ENCODE measurements at regions not wholly inside any gene's neighbourhood (a gene's known extent, or its start where the extent isn't known, plus 50 kb on each side); places are given as distances from the start of the nearest gene placed in this dataset.

GRCh38 chr20:51140671-51141070 is 117.8 kb upstream of the KCNG1 start:
- Histone ChIP-seq H3K4me3 (ENCODE audit: low read depth, low read length) (no peak overlapping the region), H3K27ac (ENCODE audit: low read depth, low read length) (no peak overlapping the region), H3K27me3 (ENCODE audit: control insufficient read depth, insufficient read depth, low read length) (no peaks in the 10 kb centered on the region), H3K4me1 (ENCODE audit: control insufficient read depth, insufficient read depth, low read length) (no peaks in the 10 kb centered on the region), H3K9ac (ENCODE audit: low read depth, low read length) (no peak overlapping the region), H3K9me3 (ENCODE audit: control insufficient read depth, insufficient read depth, low read length) (no peaks in the 10 kb centered on the region), H3K36me3 (ENCODE audit: control insufficient read depth, insufficient read depth, low read length) (no peaks in the 10 kb centered on the region)

GRCh38 chr20:51139891-51140290 is 117.0 kb upstream of the KCNG1 start:
- Histone ChIP-seq H3K4me1 (ENCODE audit: control insufficient read depth, insufficient read depth, low read length) (no peaks in the 10 kb centered on the region), H3K9me3 (ENCODE audit: control insufficient read depth, insufficient read depth, low read length) (no peaks in the 10 kb centered on the region), H3K9ac (ENCODE audit: low read depth, low read length) (no peak overlapping the region), H3K4me3 (ENCODE audit: low read depth, low read length) (no peak overlapping the region), H3K36me3 (ENCODE audit: control insufficient read depth, insufficient read depth, low read length) (no peaks in the 10 kb centered on the region), H3K27ac (ENCODE audit: low read depth, low read length) (no peak overlapping the region), H3K27me3 (ENCODE audit: control insufficient read depth, insufficient read depth, low read length) (no peaks in the 10 kb centered on the region)

- H3K4me3 ChIP-seq (ENCODE audit: low read depth, low read length) = no peak overlapping the region
- H3K36me3 ChIP-seq (ENCODE audit: control insufficient read depth, insufficient read depth, low read length) = no peaks in the 10 kb centered on the region
- no peaks in the 10 kb centered on the region for H3K4me1 ChIP-seq (ENCODE audit: control insufficient read depth, insufficient read depth, low read length)
- no peak overlapping the region for H3K9ac ChIP-seq (ENCODE audit: low read depth, low read length)
- no peaks in the 10 kb centered on the region for H3K9me3 ChIP-seq (ENCODE audit: control insufficient read depth, insufficient read depth, low read length)
- no peaks in the 10 kb centered on the region for H3K27me3 ChIP-seq (ENCODE audit: control insufficient read depth, insufficient read depth, low read length)
- no peak overlapping the region for H3K27ac ChIP-seq (ENCODE audit: low read depth, low read length)
Measured at GRCh38 chr20:51138576-51138975, 115.7 kb upstream of the KCNG1 start.

- Histone ChIP-seq H3K27me3 (ENCODE audit: control insufficient read depth, insufficient read depth, low read length) (no peaks in the 10 kb centered on the region), H3K27ac (ENCODE audit: low read depth, low read length) (no peak overlapping the region), H3K9ac (ENCODE audit: low read depth, low read length) (no peak overlapping the region), H3K36me3 (ENCODE audit: control insufficient read depth, insufficient read depth, low read length) (no peaks in the 10 kb centered on the region), H3K4me1 (ENCODE audit: control insufficient read depth, insufficient read depth, low read length) (no peaks in the 10 kb centered on the region), H3K4me3 (ENCODE audit: low read depth, low read length) (no peak overlapping the region), H3K9me3 (ENCODE audit: control insufficient read depth, insufficient read depth, low read length) (no peaks in the 10 kb centered on the region)
Measured at GRCh38 chr20:51137461-51137860, 114.6 kb upstream of the KCNG1 start.

- Histone ChIP-seq H3K9me3 (ENCODE audit: control insufficient read depth, insufficient read depth, low read length) (no peaks in the 10 kb centered on the region), H3K4me1 (ENCODE audit: control insufficient read depth, insufficient read depth, low read length) (no peaks in the 10 kb centered on the region), H3K27ac (ENCODE audit: low read depth, low read length) (no peak overlapping the region), H3K9ac (ENCODE audit: low read depth, low read length) (no peak overlapping the region), H3K36me3 (ENCODE audit: control insufficient read depth, insufficient read depth, low read length) (no peaks in the 10 kb centered on the region), H3K27me3 (ENCODE audit: control insufficient read depth, insufficient read depth, low read length) (no peaks in the 10 kb centered on the region), H3K4me3 (ENCODE audit: low read depth, low read length) (no peak overlapping the region)
Measured at GRCh38 chr20:51135926-51136715, 113.2 kb upstream of the KCNG1 start.

GRCh38 chr20:51134405-51134804 is 111.5 kb upstream of the KCNG1 start:
- Histone ChIP-seq H3K27me3 (ENCODE audit: control insufficient read depth, insufficient read depth, low read length) (no peaks in the 10 kb centered on the region), H3K4me1 (ENCODE audit: control insufficient read depth, insufficient read depth, low read length) (no peaks in the 10 kb centered on the region), H3K36me3 (ENCODE audit: control insufficient read depth, insufficient read depth, low read length) (no peaks in the 10 kb centered on the region), H3K27ac (ENCODE audit: low read depth, low read length) (no peak overlapping the region), H3K4me3 (ENCODE audit: low read depth, low read length) (no peak overlapping the region), H3K9ac (ENCODE audit: low read depth, low read length) (no peak overlapping the region), H3K9me3 (ENCODE audit: control insufficient read depth, insufficient read depth, low read length) (no peaks in the 10 kb centered on the region)

- H3K27me3 ChIP-seq (ENCODE audit: control insufficient read depth, insufficient read depth, low read length) = no peaks in the 10 kb centered on the region
- no peak overlapping the region for H3K4me3 ChIP-seq (ENCODE audit: low read depth, low read length)
- H3K4me1 ChIP-seq (ENCODE audit: control insufficient read depth, insufficient read depth, low read length) = no peaks in the 10 kb centered on the region
- H3K9me3 ChIP-seq (ENCODE audit: control insufficient read depth, insufficient read depth, low read length) = no peaks in the 10 kb centered on the region
- no peaks in the 10 kb centered on the region for H3K36me3 ChIP-seq (ENCODE audit: control insufficient read depth, insufficient read depth, low read length)
- H3K27ac ChIP-seq (ENCODE audit: low read depth, low read length) = no peak overlapping the region
- H3K9ac ChIP-seq (ENCODE audit: low read depth, low read length) = no peak overlapping the region
Measured at GRCh38 chr20:51132279-51132678, 109.4 kb upstream of the KCNG1 start.

- Histone ChIP-seq H3K9ac (ENCODE audit: low read depth, low read length) (no peak overlapping the region), H3K36me3 (ENCODE audit: control insufficient read depth, insufficient read depth, low read length) (no peaks in the 10 kb centered on the region), H3K27me3 (ENCODE audit: control insufficient read depth, insufficient read depth, low read length) (no peaks in the 10 kb centered on the region), H3K9me3 (ENCODE audit: control insufficient read depth, insufficient read depth, low read length) (no peaks in the 10 kb centered on the region), H3K27ac (ENCODE audit: low read depth, low read length) (no peak overlapping the region), H3K4me1 (ENCODE audit: control insufficient read depth, insufficient read depth, low read length) (no peaks in the 10 kb centered on the region), H3K4me3 (ENCODE audit: low read depth, low read length) (no peak overlapping the region)
Measured at GRCh38 chr20:51131811-51132210, 108.9 kb upstream of the KCNG1 start.

GRCh38 chr20:51129147-51129776 is 106.4 kb upstream of the KCNG1 start:
- Histone ChIP-seq H3K9me3 (ENCODE audit: control insufficient read depth, insufficient read depth, low read length) (no peaks in the 10 kb centered on the region), H3K4me1 (ENCODE audit: control insufficient read depth, insufficient read depth, low read length) (no peaks in the 10 kb centered on the region), H3K36me3 (ENCODE audit: control insufficient read depth, insufficient read depth, low read length) (no peaks in the 10 kb centered on the region), H3K27ac (ENCODE audit: low read depth, low read length) (no peak overlapping the region), H3K4me3 (ENCODE audit: low read depth, low read length) (no peak overlapping the region), H3K27me3 (ENCODE audit: control insufficient read depth, insufficient read depth, low read length) (no peaks in the 10 kb centered on the region), H3K9ac (ENCODE audit: low read depth, low read length) (no peak overlapping the region)

- Histone ChIP-seq H3K9me3 (ENCODE audit: control insufficient read depth, insufficient read depth, low read length) (no peaks in the 10 kb centered on the region), H3K9ac (ENCODE audit: low read depth, low read length) (no peak overlapping the region), H3K27ac (ENCODE audit: low read depth, low read length) (no peak overlapping the region), H3K4me1 (ENCODE audit: control insufficient read depth, insufficient read depth, low read length) (no peaks in the 10 kb centered on the region), H3K27me3 (ENCODE audit: control insufficient read depth, insufficient read depth, low read length) (no peaks in the 10 kb centered on the region), H3K36me3 (ENCODE audit: control insufficient read depth, insufficient read depth, low read length) (no peaks in the 10 kb centered on the region), H3K4me3 (ENCODE audit: low read depth, low read length) (no peak overlapping the region)
Measured at GRCh38 chr20:51128198-51128597, 105.3 kb upstream of the KCNG1 start.

- Histone ChIP-seq H3K27ac (ENCODE audit: low read depth, low read length) (no peak overlapping the region), H3K9me3 (ENCODE audit: control insufficient read depth, insufficient read depth, low read length) (no peaks in the 10 kb centered on the region)
Measured at GRCh38 chr20:51127713-51128112, 104.8 kb upstream of the KCNG1 start.

More at GRCh38 chr20:51127713-51128112, 104.8 kb upstream of the KCNG1 start:
- H3K36me3 ChIP-seq (ENCODE audit: control insufficient read depth, insufficient read depth, low read length) = no peaks in the 10 kb centered on the region
- no peak overlapping the region for H3K4me3 ChIP-seq (ENCODE audit: low read depth, low read length)
- no peak overlapping the region for H3K9ac ChIP-seq (ENCODE audit: low read depth, low read length)
- no peaks in the 10 kb centered on the region for H3K4me1 ChIP-seq (ENCODE audit: control insufficient read depth, insufficient read depth, low read length)
- no peaks in the 10 kb centered on the region for H3K27me3 ChIP-seq (ENCODE audit: control insufficient read depth, insufficient read depth, low read length)
